ENCODE measurements at regions not wholly inside any gene's neighbourhood (a gene's known extent, or its start where the extent isn't known, plus 50 kb on each side); places are given as distances from the start of the nearest gene placed in this dataset.
A peak's percentile ranks its signal among the peaks of the same experiment; 100 is the strongest.

- no peak for TF ChIP-seq ZNF318 (CRISPR knock-in tag; IDR thresholded peaks at IDR 0.05)
- no peak for TF ChIP-seq PAWR (CRISPR knock-in tag; IDR thresholded peaks at IDR 0.05; ENCODE audit: borderline replicate concordance)
- TF ChIP-seq, protein P1, sequence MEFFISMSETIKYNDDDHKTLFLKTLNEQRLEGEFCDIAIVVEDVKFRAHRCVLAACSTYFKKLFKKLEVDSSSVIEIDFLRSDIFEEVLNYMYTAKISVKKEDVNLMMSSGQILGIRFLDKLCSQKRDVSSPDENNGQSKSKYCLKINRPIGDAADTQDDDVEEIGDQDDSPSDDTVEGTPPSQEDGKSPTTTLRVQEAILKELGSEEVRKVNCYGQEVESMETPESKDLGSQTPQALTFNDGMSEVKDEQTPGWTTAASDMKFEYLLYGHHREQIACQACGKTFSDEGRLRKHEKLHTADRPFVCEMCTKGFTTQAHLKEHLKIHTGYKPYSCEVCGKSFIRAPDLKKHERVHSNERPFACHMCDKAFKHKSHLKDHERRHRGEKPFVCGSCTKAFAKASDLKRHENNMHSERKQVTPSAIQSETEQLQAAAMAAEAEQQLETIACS (CRISPR knock-in tag; IDR thresholded peaks at IDR 0.05): no peak
- TF ChIP-seq, protein P2, sequence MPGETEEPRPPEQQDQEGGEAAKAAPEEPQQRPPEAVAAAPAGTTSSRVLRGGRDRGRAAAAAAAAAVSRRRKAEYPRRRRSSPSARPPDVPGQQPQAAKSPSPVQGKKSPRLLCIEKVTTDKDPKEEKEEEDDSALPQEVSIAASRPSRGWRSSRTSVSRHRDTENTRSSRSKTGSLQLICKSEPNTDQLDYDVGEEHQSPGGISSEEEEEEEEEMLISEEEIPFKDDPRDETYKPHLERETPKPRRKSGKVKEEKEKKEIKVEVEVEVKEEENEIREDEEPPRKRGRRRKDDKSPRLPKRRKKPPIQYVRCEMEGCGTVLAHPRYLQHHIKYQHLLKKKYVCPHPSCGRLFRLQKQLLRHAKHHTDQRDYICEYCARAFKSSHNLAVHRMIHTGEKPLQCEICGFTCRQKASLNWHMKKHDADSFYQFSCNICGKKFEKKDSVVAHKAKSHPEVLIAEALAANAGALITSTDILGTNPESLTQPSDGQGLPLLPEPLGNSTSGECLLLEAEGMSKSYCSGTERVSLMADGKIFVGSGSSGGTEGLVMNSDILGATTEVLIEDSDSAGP (CRISPR knock-in tag; IDR thresholded peaks at IDR 0.05; ENCODE audit: borderline replicate concordance): peak; percentile 73; the same call in 1 of the 2 replicates
- TF ChIP-seq SALL2 (CRISPR knock-in tag; IDR thresholded peaks at IDR 0.05): no peak
- TF ChIP-seq SMYD3 (CRISPR knock-in tag; IDR thresholded peaks at IDR 0.05): no peak
- no peak for TF ChIP-seq ARID2 (CRISPR knock-in tag; IDR thresholded peaks at IDR 0.05; ENCODE audit: borderline replicate concordance)
- no peak for TF ChIP-seq ZNF441 (CRISPR knock-in tag; IDR thresholded peaks at IDR 0.05; ENCODE audit: borderline replicate concordance)
- TF ChIP-seq TSC22D2 (CRISPR knock-in tag; IDR thresholded peaks at IDR 0.05; ENCODE audit: borderline replicate concordance): no peak
- no peak for TF ChIP-seq RBAK (CRISPR knock-in tag; IDR thresholded peaks at IDR 0.05)
- TF ChIP-seq, protein P3, sequence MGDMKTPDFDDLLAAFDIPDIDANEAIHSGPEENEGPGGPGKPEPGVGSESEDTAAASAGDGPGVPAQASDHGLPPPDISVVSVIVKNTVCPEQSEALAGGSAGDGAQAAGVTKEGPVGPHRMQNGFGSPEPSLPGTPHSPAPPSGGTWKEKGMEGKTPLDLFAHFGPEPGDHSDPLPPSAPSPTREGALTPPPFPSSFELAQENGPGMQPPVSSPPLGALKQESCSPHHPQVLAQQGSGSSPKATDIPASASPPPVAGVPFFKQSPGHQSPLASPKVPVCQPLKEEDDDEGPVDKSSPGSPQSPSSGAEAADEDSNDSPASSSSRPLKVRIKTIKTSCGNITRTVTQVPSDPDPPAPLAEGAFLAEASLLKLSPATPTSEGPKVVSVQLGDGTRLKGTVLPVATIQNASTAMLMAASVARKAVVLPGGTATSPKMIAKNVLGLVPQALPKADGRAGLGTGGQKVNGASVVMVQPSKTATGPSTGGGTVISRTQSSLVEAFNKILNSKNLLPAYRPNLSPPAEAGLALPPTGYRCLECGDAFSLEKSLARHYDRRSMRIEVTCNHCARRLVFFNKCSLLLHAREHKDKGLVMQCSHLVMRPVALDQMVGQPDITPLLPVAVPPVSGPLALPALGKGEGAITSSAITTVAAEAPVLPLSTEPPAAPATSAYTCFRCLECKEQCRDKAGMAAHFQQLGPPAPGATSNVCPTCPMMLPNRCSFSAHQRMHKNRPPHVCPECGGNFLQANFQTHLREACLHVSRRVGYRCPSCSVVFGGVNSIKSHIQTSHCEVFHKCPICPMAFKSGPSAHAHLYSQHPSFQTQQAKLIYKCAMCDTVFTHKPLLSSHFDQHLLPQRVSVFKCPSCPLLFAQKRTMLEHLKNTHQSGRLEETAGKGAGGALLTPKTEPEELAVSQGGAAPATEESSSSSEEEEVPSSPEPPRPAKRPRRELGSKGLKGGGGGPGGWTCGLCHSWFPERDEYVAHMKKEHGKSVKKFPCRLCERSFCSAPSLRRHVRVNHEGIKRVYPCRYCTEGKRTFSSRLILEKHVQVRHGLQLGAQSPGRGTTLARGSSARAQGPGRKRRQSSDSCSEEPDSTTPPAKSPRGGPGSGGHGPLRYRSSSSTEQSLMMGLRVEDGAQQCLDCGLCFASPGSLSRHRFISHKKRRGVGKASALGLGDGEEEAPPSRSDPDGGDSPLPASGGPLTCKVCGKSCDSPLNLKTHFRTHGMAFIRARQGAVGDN (CRISPR knock-in tag; IDR thresholded peaks at IDR 0.05): peak; percentile 92
- peak; percentile 90 for TF ChIP-seq RAD21 (CRISPR knock-in tag; IDR thresholded peaks at IDR 0.05)
- TF ChIP-seq CEBPG (CRISPR knock-in tag; IDR thresholded peaks at IDR 0.05): peak; percentile 71
Measured at GRCh38 chr22:48943567-48944432, 883.9 kb downstream of the BRD1 start (continued).

Data from HepG2 (cell line).